ENCODE measurements at regions not wholly inside any gene's neighbourhood (a gene's known extent, or its start where the extent isn't known, plus 50 kb on each side); places are given as distances from the start of the nearest gene placed in this dataset.

DNA sequence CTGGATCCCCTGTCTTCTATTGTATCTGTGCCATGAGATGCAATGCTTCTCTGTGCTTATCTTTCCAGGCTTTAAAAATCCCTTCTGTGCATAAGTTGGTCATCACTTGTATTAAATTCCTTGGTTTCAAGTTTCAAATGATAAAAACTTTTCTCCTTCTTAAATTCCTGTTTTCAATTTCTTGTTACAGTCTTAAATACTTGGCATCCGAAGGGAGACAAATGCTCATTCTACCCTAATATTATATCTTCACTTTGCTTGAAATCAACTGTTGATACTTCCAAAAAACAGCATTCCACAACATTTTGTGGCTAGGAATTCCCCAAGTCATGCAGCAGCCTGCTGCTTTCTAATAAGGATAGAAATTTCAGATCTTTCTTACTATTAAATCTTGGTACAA lies 413.2 kb upstream of the ACTBL2 start:
- Histone ChIP-seq H3K4me1 (peaks cover 0 to 10% (median 0%) of the 10 kb centered on the region in 3 donors), H3K9me3 (no peaks in the 10 kb centered on the region), H3K27me3 (no peaks in the 10 kb centered on the region), H3K36me3 (no peaks in the 10 kb centered on the region), H3K27ac (no peak overlapping the region), H3K4me3 (no peak overlapping the region)
- ATAC-seq, result no peak
- 77 to 100% methylated on average over 1 of the region's 1 CpG for WGBS, 2 donors (ENCODE audit: low coverage in 1 of 2)
- TF ChIP-seq, protein P1, sequence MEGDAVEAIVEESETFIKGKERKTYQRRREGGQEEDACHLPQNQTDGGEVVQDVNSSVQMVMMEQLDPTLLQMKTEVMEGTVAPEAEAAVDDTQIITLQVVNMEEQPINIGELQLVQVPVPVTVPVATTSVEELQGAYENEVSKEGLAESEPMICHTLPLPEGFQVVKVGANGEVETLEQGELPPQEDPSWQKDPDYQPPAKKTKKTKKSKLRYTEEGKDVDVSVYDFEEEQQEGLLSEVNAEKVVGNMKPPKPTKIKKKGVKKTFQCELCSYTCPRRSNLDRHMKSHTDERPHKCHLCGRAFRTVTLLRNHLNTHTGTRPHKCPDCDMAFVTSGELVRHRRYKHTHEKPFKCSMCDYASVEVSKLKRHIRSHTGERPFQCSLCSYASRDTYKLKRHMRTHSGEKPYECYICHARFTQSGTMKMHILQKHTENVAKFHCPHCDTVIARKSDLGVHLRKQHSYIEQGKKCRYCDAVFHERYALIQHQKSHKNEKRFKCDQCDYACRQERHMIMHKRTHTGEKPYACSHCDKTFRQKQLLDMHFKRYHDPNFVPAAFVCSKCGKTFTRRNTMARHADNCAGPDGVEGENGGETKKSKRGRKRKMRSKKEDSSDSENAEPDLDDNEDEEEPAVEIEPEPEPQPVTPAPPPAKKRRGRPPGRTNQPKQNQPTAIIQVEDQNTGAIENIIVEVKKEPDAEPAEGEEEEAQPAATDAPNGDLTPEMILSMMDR (IDR thresholded peaks at IDR 0.05), result no peak
- TF ChIP-seq POLR2AphosphoS5 (IDR thresholded peaks at IDR 0.05), result no peak
- no peak for TF ChIP-seq EP300 (IDR thresholded peaks at IDR 0.05)
- TF ChIP-seq POLR2A (IDR thresholded peaks at IDR 0.05), result no peak

GRCh38 chr5:57893926-57894325 lies 411.3 kb upstream of the ACTBL2 start:
- H3K27ac ChIP-seq, result no peak overlapping the region
- TF ChIP-seq POLR2A (IDR thresholded peaks at IDR 0.05), result no peak
- H3K27me3 ChIP-seq, result no peaks in the 10 kb centered on the region
- H3K4me3 ChIP-seq, result no peak overlapping the region
- H3K36me3 ChIP-seq, result no peaks in the 10 kb centered on the region
- H3K9me3 ChIP-seq, result no peaks in the 10 kb centered on the region
- no peak for ATAC-seq
- H3K4me1 ChIP-seq, result no peaks in the 10 kb centered on the region
- WGBS, 2 donors (ENCODE audit: low coverage in 1 of 2), result 71 to 82% methylated on average over 1 of the region's 1 CpG

GRCh38 chr5:57891443-57891842 lies 408.8 kb upstream of the ACTBL2 start:
- H3K27ac ChIP-seq, result no peak overlapping the region
- 75 to 88% methylated on average over 1 of the region's 1 CpG for WGBS, 2 donors (ENCODE audit: low coverage in 1 of 2)
- no peaks in the 10 kb centered on the region for H3K9me3 ChIP-seq
- no peak overlapping the region for H3K4me3 ChIP-seq
- TF ChIP-seq EP300 (IDR thresholded peaks at IDR 0.05), result no peak
- TF ChIP-seq POLR2AphosphoS5 (IDR thresholded peaks at IDR 0.05), result no peak
- no peak for TF ChIP-seq POLR2A (IDR thresholded peaks at IDR 0.05)
- TF ChIP-seq, protein P1 (IDR thresholded peaks at IDR 0.05), result no peak
- H3K27me3 ChIP-seq, result no peaks in the 10 kb centered on the region
- ATAC-seq, result no peak
- H3K4me1 ChIP-seq, result no peaks in the 10 kb centered on the region
- H3K36me3 ChIP-seq, result no peaks in the 10 kb centered on the region

GRCh38 chr5:57889558-57889957 lies 406.9 kb upstream of the ACTBL2 start:
- Histone ChIP-seq H3K4me1 (no peaks in the 10 kb centered on the region), H3K27ac (no peak overlapping the region), H3K27me3 (no peaks in the 10 kb centered on the region), H3K9me3 (no peaks in the 10 kb centered on the region), H3K36me3 (no peaks in the 10 kb centered on the region), H3K4me3 (no peak overlapping the region)
- no peak for TF ChIP-seq POLR2A (IDR thresholded peaks at IDR 0.05)
- TF ChIP-seq, protein P1 (IDR thresholded peaks at IDR 0.05), result peak in 1 of 4 experiments; percentile 20
- no peak for TF ChIP-seq EP300 (IDR thresholded peaks at IDR 0.05)
- no peak for TF ChIP-seq POLR2AphosphoS5 (IDR thresholded peaks at IDR 0.05)
- ATAC-seq, result no peak
- WGBS, 2 donors (ENCODE audit: low coverage in 1 of 2), result 96% methylated on average over 3 to 4 of the region's 5 CpGs

- TF ChIP-seq, protein P1 (IDR thresholded peaks at IDR 0.05), result peak in 3 of 4 experiments; percentile 18 to 45 (median 21)
- no peak for TF ChIP-seq EP300 (IDR thresholded peaks at IDR 0.05)
These were observed 405.4 kb upstream of the ACTBL2 start for GRCh38 chr5:57887851-57888621.

More at GRCh38 chr5:57887851-57888621, 405.4 kb upstream of the ACTBL2 start:
- no peak for ATAC-seq
- H3K9me3 ChIP-seq, result no peaks in the 10 kb centered on the region
- H3K4me3 ChIP-seq, result no peak overlapping the region
- no peaks in the 10 kb centered on the region for H3K4me1 ChIP-seq
- no peaks in the 10 kb centered on the region for H3K36me3 ChIP-seq
- WGBS, 2 donors (ENCODE audit: low coverage in 1 of 2), result 41 to 65% methylated on average over 5 of the region's 6 CpGs
- H3K27me3 ChIP-seq, result no peaks in the 10 kb centered on the region
- H3K27ac ChIP-seq, result no peak overlapping the region
